Smooth muscle cell (in vitro differentiated cells): ENCODE measurements at regions not wholly inside any gene's neighbourhood (a gene's known extent, or its start where the extent isn't known, plus 50 kb on each side); places are given as distances from the start of the nearest gene placed in this dataset.
"Not testable (repeated sequence)": the region's sequence is repeated elsewhere in the genome, so short reads cannot be mapped to it uniquely, and the experiment has no call there.

Experiments used
- DNase-seq: peaks from one replicate; lab custom pipeline; 2025; ENCODE audit not compliant: unreplicated experiment; lab: John Stamatoyannopoulos, UW
- H2AFZ ChIP-seq: fragments of 200-600 bp; sonication (generic); 2 replicates; pipeline ENCODE4 v1.6.0; 2016; ENCODE audit warnings: antibody characterized with exemption, low read depth, mild to moderate bottlenecking
- H3F3A ChIP-seq: fragments of 200-600 bp; sonication (generic); 2 replicates; pipeline ENCODE4 v1.6.0; 2017; ENCODE audit warnings: antibody characterized with exemption, low read depth
- H3K27ac ChIP-seq: fragments of 200-600 bp; sonication (generic); 2 replicates; pipeline ENCODE4 v1.5.1; 2016; ENCODE audit warnings: low read depth, mild to moderate bottlenecking
- H3K27me3 ChIP-seq: fragments of 200-600 bp; sonication (generic); 2 replicates; pipeline ENCODE4 v1.6.1; 2016; ENCODE audit warnings: low read depth, mild to moderate bottlenecking
- H3K36me3 ChIP-seq: fragments of 200-600 bp; sonication (generic); 2 replicates; pipeline ENCODE4 v1.5.1; 2016; ENCODE audit warnings: low read depth
- H3K4me1 ChIP-seq: fragments of 200-600 bp; sonication (generic); 2 replicates; pipeline ENCODE4 v1.5.1; 2016; ENCODE audit warnings: low read depth
- H3K4me2 ChIP-seq: fragments of 200-600 bp; sonication (generic); 2 replicates; pipeline ENCODE4 v1.6.0; 2016; ENCODE audit warnings: mild to moderate bottlenecking
- H3K4me3 ChIP-seq: fragments of 200-600 bp; sonication (generic); 2 replicates; pipeline ENCODE4 v1.5.1; 2016; ENCODE audit warnings: mild to moderate bottlenecking
- H3K79me2 ChIP-seq: fragments of 200-600 bp; sonication (generic); 2 replicates; pipeline ENCODE4 v1.6.0; 2016; ENCODE audit warnings: low read depth, mild to moderate bottlenecking
- H3K9ac ChIP-seq: fragments of 200-600 bp; sonication (generic); 2 replicates; pipeline ENCODE4 v1.6.0; 2016; ENCODE audit warnings: low read depth
- H3K9me3 ChIP-seq: fragments of 200-600 bp; sonication (generic); replicated peaks from 2 replicates; pipeline ENCODE4 v1.5.1; 2016; ENCODE audit warnings: low read depth
- H4K20me1 ChIP-seq: fragments of 200-600 bp; sonication (generic); 2 replicates; pipeline ENCODE4 v1.6.0; 2016; ENCODE audit warnings: low read depth
- CTCF ChIP-seq: fragments of 200-600 bp; sonication (generic); IDR thresholded peaks from 2 replicates; pipeline ENCODE4 v1.5.1; 2017; ENCODE audit warnings: borderline replicate concordance, mild to moderate bottlenecking, antibody characterized with exemption; ENCODE audit not compliant: insufficient read depth, poor library complexity, severe bottlenecking
- WGBS: methylation state at CpG from one replicate; pipeline ENCODE4 v1.1.7; 2016; ENCODE audit warnings: low lambda C conversion rate; 5-methylcytosine and 5-hydroxymethylcytosine counted together

DNA sequence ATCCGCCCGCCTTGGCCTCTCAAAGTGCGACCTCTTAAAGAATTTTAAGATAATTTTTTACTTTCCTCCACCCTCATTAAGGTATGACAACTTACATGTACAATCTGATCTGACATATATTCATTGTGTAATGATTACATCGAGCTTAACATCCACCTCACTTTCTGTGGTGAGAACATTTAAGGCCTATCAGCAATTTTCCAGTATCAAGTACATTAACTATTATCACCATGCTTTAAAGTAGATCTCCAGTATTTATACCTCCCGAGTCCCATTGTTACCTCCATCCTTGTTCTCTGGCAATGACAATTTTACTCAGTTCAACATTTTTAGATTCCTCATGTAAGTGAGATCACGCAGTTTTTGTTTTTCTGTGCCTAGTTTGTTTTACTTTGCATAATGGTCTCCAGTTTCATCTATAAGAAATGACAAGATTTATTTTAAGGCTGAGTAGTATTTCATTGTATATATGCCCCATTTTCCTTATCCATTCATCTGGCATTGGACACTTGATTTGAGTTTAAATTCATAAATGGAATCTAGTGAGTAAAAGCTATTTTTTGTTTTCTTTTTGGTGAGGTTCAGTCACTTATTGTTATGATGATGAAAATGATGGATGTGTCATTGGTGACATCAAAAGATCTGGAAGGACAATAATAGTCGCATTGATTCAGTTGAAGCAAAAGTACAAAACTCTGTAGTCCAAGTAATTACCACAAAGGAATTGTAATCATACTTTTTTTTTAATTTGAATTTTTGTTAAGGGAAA lies 87.0 kb downstream of the OR2B2 start:
- Histone ChIP-seq H3K9ac (peak overlapping the region; percentile 49), H3K79me2 (no peaks in the 10 kb centered on the region)
- no peak for TF ChIP-seq CTCF

GRCh38 chr6:27824211-27825024 lies 87.8 kb downstream of the OR2B2 start:
- H3K9ac ChIP-seq: peak overlapping the region; percentile 49
- WGBS: under 1% methylated on average over 34 of the region's 53 CpGs
- peak overlapping the region; percentile 36 for H2AFZ ChIP-seq
- H3K4me3 ChIP-seq: peak overlapping the region; percentile 90
- H3K4me2 ChIP-seq: peak overlapping the region; percentile 97
- H3F3A ChIP-seq, DNase-seq, H3K79me2 ChIP-seq, H4K20me1 ChIP-seq, H3K9me3 ChIP-seq, H3K27me3 ChIP-seq, H3K36me3 ChIP-seq: not testable (repeated sequence)
- H3K4me1 ChIP-seq: peaks cover 11% of the 10 kb centered on the region
- H3K27ac ChIP-seq: peak overlapping the region; percentile 84

More for the DNA sequence above, 87.0 kb downstream of the OR2B2 start:
- Histone ChIP-seq H3K9me3 (no peaks in the 10 kb centered on the region), H4K20me1 (no peaks in the 10 kb centered on the region), H3K27me3 (no peaks in the 10 kb centered on the region), H3K4me1 (peaks cover 13% of the 10 kb centered on the region), H3F3A (peaks cover 7% of the 10 kb centered on the region), H2AFZ (no peak overlapping the region), H3K4me2 (peak overlapping the region; percentile 97), H3K27ac (peak overlapping the region; percentile 84), H3K36me3 (no peaks in the 10 kb centered on the region), H3K4me3 (peak overlapping the region; percentile 90)
- DNase-seq: no peak
- WGBS: 14% methylated on average over 7 of the region's 7 CpGs

DNA sequence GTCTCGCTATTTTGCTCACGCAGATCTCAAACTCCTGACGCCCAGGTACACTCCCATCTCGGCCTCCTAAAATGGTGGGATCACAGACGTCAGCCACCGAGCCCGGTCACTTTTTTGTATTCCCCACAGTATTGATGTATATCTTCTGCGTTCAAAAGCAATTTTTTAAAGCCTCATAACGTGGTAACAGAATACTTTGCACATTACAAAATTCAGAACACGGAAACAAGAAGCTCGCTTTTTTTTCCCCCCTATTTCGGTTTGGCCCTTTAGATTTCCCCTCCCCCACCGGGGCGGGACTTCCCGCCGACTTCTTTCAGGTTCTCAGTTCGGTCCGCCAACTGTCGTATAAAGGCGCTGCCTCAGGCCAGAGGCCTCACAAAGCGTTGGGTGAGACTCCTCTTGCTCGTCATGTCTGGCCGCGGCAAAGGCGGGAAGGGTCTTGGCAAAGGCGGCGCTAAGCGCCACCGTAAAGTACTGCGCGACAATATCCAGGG lies 88.4 kb downstream of the OR2B2 start:
- H3K9me3 ChIP-seq, H3K9ac ChIP-seq, H3K79me2 ChIP-seq, H3F3A ChIP-seq, DNase-seq, H3K27me3 ChIP-seq, H3K36me3 ChIP-seq, H4K20me1 ChIP-seq: not testable (repeated sequence)
- peak overlapping the region; percentile 83 for H3K4me2 ChIP-seq
- peak overlapping the region; percentile 90 for H3K4me3 ChIP-seq
- H3K4me1 ChIP-seq: peaks cover 11% of the 10 kb centered on the region
- WGBS: under 1% methylated on average over 31 of the region's 31 CpGs
- H2AFZ ChIP-seq: peak overlapping the region; percentile 93
- H3K27ac ChIP-seq: peak overlapping the region; percentile 65

GRCh38 chr6:27816906-27817305 lies 95.3 kb downstream of the OR2B2 start:
- Histone ChIP-seq H3K4me3 (no peak overlapping the region), H3K9me3 (no peaks in the 10 kb centered on the region), H3K4me2 (no peak overlapping the region), H2AFZ (no peak overlapping the region), H3K36me3 (no peaks in the 10 kb centered on the region), H3K27me3 (no peaks in the 10 kb centered on the region), H3K4me1 (peaks cover 1% of the 10 kb centered on the region), H4K20me1 (no peaks in the 10 kb centered on the region), H3K79me2 (no peaks in the 10 kb centered on the region), H3K27ac (no peak overlapping the region), H3K9ac (no peak overlapping the region), H3F3A (peaks cover 4% of the 10 kb centered on the region)
- 98% methylated on average over 3 of the region's 3 CpGs for WGBS
- TF ChIP-seq CTCF: no peak
- no peak for DNase-seq
